OCI-LY1 (cell line): ENCODE measurements at regions not wholly inside any gene's neighbourhood (a gene's known extent, or its start where the extent isn't known, plus 50 kb on each side); places are given as distances from the start of the nearest gene placed in this dataset.

ENCODE experiments used
- CTCF ChIP-seq: fragments of 200-600 bp; sonication (generic), shearing (Covaris generic); IDR thresholded peaks from 2 replicates; pipeline ENCODE4 v1.5.1; 2017; ENCODE audit warnings: mild to moderate bottlenecking, antibody characterized with exemption, low read length, moderate library complexity, mixed read lengths
- EZH2 ChIP-seq: fragments of 200-600 bp; sonication (generic), shearing (Covaris generic); IDR thresholded peaks from 2 replicates; pipeline ENCODE4 v1.8.0; 2017; ENCODE audit warnings: borderline replicate concordance, mixed run types, mild to moderate bottlenecking, antibody characterized with exemption, low read length, moderate library complexity, mixed read lengths

- no peak for TF ChIP-seq CTCF
- TF ChIP-seq EZH2, result no peak
These were observed 154.0 kb upstream of the THSD7A start for GRCh38 chr7:11985971-11986370.
